Cardiac fibroblast (primary cell): ENCODE measurements at regions not wholly inside any gene's neighbourhood (a gene's known extent, or its start where the extent isn't known, plus 50 kb on each side); places are given as distances from the start of the nearest gene placed in this dataset.
"Not testable (repeated sequence)": the region's sequence is repeated elsewhere in the genome, so short reads cannot be mapped to it uniquely, and the experiment has no call there.

Experiments used
- DNase-seq, 2 donors: peaks; one replicate each; pipeline versions ENCODE4 v3.0.0 to v3.0.0-alpha.2; 2010; ENCODE audit warnings: low read depth in 2 of 2
- H3K4me3 ChIP-seq, 2 donors: replicated peaks in 1 of 2; 1 replicate in 1 of 2; 2 replicates in 1 of 2; pipeline ENCODE4 v1.5.1; 2011; ENCODE audit warnings: low read depth in 2 of 2, low read length in 2 of 2, mild to moderate bottlenecking in 2 of 2, moderate library complexity in 1 of 2
- TF ChIP-seq, protein P1 (sequence below): IDR thresholded peaks from one replicate; pipeline ENCODE4 v1.5.1; 2011; ENCODE audit warnings: low read depth, mild to moderate bottlenecking, low read length, inconsistent platforms

DNA sequence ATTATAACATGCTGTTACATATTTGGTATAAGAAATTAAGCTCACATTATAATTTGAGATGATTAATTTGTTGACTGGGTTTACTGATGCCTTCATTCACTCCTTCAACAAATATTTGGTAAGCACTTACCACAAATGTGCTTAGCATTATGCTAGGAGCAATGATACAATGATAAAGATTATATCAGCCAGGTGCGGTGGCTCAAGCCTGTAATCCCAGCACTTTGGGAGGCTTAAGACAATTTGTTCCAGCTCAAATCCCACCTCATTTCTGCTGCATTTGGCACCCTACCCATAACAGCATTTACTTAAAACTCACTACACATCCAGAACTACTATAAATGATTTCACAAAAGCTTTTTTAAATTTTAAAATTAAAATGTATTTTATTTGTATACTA, 1263.6 kb upstream of the RAG2 start:
- TF ChIP-seq, protein P1, sequence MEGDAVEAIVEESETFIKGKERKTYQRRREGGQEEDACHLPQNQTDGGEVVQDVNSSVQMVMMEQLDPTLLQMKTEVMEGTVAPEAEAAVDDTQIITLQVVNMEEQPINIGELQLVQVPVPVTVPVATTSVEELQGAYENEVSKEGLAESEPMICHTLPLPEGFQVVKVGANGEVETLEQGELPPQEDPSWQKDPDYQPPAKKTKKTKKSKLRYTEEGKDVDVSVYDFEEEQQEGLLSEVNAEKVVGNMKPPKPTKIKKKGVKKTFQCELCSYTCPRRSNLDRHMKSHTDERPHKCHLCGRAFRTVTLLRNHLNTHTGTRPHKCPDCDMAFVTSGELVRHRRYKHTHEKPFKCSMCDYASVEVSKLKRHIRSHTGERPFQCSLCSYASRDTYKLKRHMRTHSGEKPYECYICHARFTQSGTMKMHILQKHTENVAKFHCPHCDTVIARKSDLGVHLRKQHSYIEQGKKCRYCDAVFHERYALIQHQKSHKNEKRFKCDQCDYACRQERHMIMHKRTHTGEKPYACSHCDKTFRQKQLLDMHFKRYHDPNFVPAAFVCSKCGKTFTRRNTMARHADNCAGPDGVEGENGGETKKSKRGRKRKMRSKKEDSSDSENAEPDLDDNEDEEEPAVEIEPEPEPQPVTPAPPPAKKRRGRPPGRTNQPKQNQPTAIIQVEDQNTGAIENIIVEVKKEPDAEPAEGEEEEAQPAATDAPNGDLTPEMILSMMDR = no peak
- no peak for DNase-seq
- H3K4me3 ChIP-seq = no peak overlapping the region

DNA sequence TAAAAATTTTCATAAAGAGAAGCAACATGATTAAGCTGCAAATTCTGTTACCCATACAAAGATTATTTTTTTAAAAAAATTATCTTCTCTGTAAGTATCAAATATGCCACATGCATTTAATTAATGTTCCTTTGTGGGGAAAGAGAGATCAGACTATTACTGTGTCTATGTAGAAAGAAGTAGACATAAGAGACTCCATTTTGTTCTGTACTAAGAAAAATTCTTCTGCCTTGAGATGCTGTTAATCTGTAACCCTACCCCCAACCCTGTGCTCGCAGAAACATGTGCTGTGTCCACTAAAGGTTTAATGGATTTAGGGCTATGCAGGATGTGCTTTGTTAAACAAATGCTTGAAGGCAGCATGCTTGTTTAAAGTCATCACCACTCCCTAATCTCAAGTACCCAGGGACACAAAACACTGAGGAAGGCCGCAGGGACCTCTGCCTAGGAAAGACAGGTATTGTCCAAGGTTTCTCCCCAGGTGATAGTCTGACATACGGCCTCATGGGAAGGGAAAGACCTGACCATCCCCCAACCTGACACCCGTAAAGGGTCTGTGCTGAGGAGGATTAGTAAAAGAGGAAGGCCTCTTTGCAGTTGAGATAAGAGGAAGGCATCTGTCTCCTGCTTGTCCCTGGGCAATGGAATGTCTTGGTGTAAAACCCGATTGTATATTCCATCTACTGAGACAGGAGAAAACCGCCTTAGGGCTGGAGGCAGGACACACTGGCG, 1260.9 kb upstream of the RAG2 start:
- DNase-seq, H3K4me3 ChIP-seq: not testable (repeated sequence)

DNA sequence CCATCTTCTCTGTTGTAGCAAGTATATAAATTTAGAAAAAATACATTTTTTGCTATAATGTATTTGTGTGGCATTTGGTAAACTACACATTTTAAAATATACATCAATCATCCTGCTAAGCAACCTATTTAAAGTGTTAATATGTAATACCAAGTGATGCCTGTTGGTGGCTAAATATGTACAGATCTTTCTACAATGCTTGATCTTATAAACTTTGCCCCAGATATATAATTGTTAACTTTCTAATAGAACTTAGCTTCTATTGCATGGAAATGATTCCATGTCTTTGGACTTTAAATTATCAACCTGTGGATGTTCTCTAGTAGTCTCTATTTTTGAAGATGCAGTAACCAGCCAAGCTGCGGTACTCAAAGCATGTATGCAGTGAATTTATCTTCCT, 1260.4 kb upstream of the RAG2 start:
- TF ChIP-seq, protein P1 = no peak
- peak in 1 of 2 donors; percentile 1 for DNase-seq
- no peak overlapping the region for H3K4me3 ChIP-seq

DNA sequence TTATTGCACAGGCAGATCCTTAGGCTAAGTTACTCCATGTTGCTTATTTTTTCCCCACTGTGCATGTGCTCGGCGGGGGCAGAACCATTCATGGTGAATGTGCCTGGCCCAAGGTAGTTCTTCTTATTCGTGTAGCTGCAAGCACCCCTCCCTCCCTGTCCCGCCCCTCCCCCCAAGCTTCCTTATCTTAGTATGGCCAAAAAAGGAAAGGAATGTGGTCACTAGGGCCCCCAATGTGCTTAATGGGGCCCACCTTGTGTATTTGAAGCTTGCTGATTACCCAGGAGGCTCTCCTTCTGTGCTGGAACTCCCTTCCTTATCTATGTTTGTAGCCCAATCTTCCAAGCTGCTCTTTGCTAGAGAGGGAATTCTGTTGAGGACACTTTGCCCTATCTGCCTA, 1259.7 kb upstream of the RAG2 start:
- no peak overlapping the region for H3K4me3 ChIP-seq
- DNase-seq = no peak
- TF ChIP-seq, protein P1 = no peak

DNA sequence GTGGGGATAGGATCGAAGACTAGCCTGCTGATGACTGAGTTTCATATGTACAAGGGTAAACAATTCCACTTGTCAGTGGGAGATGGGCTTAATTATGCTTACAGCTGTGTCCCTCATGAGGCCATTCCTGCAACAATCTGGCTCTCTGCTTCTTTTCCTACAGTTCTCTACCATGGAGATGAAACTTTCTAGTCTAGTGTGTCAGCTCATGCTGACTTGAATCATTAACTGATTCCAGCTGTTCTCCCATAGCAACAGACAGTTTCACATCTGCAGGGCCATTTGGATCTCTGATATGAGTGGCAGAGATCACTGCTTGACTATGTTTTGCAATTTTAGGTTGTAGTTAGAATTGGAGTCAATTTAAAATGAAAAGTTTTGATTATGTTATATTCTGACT, 1251.7 kb upstream of the RAG2 start:
- TF ChIP-seq, protein P1 = no peak
- peak in 1 of 2 donors; percentile 1 for DNase-seq
- H3K4me3 ChIP-seq = no peak overlapping the region

DNA sequence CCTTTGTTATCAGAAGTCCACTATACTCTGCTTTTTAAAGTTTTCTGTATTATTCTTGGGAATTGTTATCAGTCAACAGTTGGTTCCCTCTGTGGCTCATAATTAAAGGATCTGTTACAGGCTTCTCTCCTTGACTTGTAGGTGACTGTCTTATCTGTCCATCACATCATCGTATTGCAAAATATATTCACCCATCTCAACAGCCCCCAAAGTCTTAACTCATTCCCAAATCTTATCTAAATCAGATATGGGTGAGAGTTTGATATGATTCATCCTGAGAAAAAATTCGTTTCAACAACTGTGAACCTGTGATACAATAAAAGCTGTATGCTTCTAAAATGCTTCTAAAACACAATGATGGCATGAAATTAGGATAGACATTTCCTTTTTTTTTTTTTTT, 1245.6 kb upstream of the RAG2 start:
- DNase-seq = no peak
- no peak overlapping the region for H3K4me3 ChIP-seq
- TF ChIP-seq, protein P1 = no peak

DNA sequence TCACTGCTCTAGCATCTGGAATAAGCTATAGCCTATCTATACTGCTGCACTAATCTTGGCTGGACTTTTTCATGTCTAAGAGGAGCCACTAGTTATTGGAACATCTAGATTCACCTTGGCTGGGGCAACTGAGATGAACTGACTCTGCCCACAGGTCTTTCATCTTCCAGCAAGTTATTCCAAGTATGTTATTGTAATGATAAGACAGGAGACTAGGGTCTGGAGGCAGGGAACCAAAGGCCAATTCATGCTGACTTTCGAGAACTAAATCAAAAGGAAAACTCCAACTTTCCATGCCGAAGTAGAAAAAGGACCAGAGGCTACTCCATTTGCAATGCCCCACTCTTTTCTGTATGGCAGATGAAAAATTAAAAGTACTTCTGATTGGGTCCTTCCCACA, 1243.0 kb upstream of the RAG2 start:
- no peak for DNase-seq
- TF ChIP-seq, protein P1 = no peak
- H3K4me3 ChIP-seq = no peak overlapping the region

DNA sequence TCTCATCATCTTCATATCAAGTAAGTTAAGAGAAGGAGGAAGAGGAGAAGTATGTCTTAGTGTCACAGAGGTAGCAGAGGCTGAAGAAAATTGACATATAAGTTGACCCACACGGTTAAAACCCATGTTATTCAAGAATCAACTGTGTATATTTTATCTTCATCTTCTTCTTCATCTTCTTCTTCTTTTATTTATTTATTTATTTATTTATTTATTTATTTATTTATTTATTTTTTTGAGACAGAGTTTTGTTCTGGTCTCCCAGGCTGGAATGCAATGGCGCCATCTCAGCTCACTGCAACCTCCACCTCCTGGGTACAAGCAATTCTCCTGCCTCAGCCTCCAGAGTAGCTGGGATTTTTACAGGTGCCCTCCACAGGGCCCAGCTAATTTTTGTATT, 1242.3 kb upstream of the RAG2 start:
- not testable (repeated sequence) for DNase-seq, H3K4me3 ChIP-seq
